Body of pancreas (tissue), 4 donors: ENCODE measurements at regions not wholly inside any gene's neighbourhood (a gene's known extent, or its start where the extent isn't known, plus 50 kb on each side); places are given as distances from the start of the nearest gene placed in this dataset.

Experiments used
- CTCF ChIP-seq, 7 experiments: fragments of 450-650 bp in 4 of 7; fragments of 200-600 bp in 3 of 7; sonication (generic) in 3 of 7; IDR thresholded peaks; one replicate each; pipeline ENCODE4 v1.5.1; 2016 to 2019; ENCODE audit warnings: antibody characterized with exemption in 7 of 7
- POLR2A ChIP-seq, 3 donors: fragments of 450-650 bp; IDR thresholded peaks; one replicate each; pipeline ENCODE4 v1.6.1; 2016; ENCODE audit warnings: antibody characterized with exemption in 3 of 3, mild to moderate bottlenecking in 2 of 3

GRCh38 chr14:54177019-54177418 is 219.8 kb upstream of the CDKN3 start:
- TF ChIP-seq CTCF (IDR thresholded peaks at IDR 0.05) (no peak), POLR2A (IDR thresholded peaks at IDR 0.05) (no peak)
